Sigmoid colon (tissue), 6 donors: ENCODE measurements at regions not wholly inside any gene's neighbourhood (a gene's known extent, or its start where the extent isn't known, plus 50 kb on each side); places are given as distances from the start of the nearest gene placed in this dataset.

Source experiments
- DNase-seq: peaks from one replicate; pipeline ENCODE4 v3.0.0-alpha.2; 2019
- H3K27ac ChIP-seq, 4 donors: fragments of 200-600 bp; sonication (generic); one replicate each; pipeline ENCODE4 v1.5.1; 2016 to 2019; ENCODE audit warnings: mild to moderate bottlenecking in 1 of 4
- H3K27me3 ChIP-seq, 3 donors: fragments of 200-600 bp; sonication (generic); one replicate each; pipeline ENCODE4 v1.5.1; 2019; ENCODE audit warnings: mild to moderate bottlenecking in 1 of 3
- H3K36me3 ChIP-seq, 4 donors: fragments of 200-600 bp; sonication (generic); one replicate each; pipeline ENCODE4 v1.5.1; 2016 to 2019
- H3K4me1 ChIP-seq, 4 donors: fragments of 200-600 bp; sonication (generic); one replicate each; pipeline ENCODE4 v1.5.1; 2017 to 2019
- H3K4me3 ChIP-seq, 4 donors: fragments of 200-600 bp; sonication (generic); one replicate each; pipeline ENCODE4 v1.5.1; 2017 to 2019; ENCODE audit warnings: mild to moderate bottlenecking in 2 of 4, moderate library complexity in 1 of 4
- H3K9me3 ChIP-seq, 4 donors: fragments of 200-600 bp in 3 of 4; sonication (generic) in 3 of 4; one replicate each; pipeline versions ENCODE4 v1.5.1 to v1.6.1; 2013 to 2019
- EP300 ChIP-seq, 4 donors: sonication (generic); formaldehyde crosslinking; IDR thresholded peaks; one replicate each; pipeline ENCODE4 v1.6.1; 2017; ENCODE audit warnings: antibody characterized with exemption in 4 of 4
- POLR2A ChIP-seq, 2 donors: fragments of 450-650 bp; IDR thresholded peaks; one replicate each; pipeline ENCODE4 v1.6.1; 2016; ENCODE audit warnings: antibody characterized with exemption in 2 of 2, mild to moderate bottlenecking in 2 of 2, moderate library complexity in 2 of 2
- POLR2AphosphoS5 ChIP-seq, 4 donors: sonication (generic); formaldehyde crosslinking; IDR thresholded peaks; one replicate each; pipeline ENCODE4 v1.6.1; 2017; ENCODE audit warnings: antibody characterized with exemption in 4 of 4
- WGBS, 2 donors: extraction: QIAGEN DNeasy Blood & Tissue Kit; methylation state at CpG; one replicate each; pipeline ENCODE4 v1.1.7; 2013; 5-methylcytosine and 5-hydroxymethylcytosine counted together
- intact Hi-C: fragments of 100-400 bp; cut with DNase I; formaldehyde crosslinking; loops from one replicate; pipeline ENCODE4 v1.15.1; 2023
- TF ChIP-seq, protein P1 (sequence below), 4 experiments: fragments of 450-650 bp in 3 of 4; fragments of 200-600 bp in 1 of 4; IDR thresholded peaks; one replicate each; pipeline ENCODE4 v1.5.1; 2016 to 2019; ENCODE audit warnings: antibody characterized with exemption in 4 of 4, mild to moderate bottlenecking in 3 of 4, moderate library complexity in 2 of 4
- donor health status: healthy with polysubstance abuse.
- donor health status: healthy.

DNA sequence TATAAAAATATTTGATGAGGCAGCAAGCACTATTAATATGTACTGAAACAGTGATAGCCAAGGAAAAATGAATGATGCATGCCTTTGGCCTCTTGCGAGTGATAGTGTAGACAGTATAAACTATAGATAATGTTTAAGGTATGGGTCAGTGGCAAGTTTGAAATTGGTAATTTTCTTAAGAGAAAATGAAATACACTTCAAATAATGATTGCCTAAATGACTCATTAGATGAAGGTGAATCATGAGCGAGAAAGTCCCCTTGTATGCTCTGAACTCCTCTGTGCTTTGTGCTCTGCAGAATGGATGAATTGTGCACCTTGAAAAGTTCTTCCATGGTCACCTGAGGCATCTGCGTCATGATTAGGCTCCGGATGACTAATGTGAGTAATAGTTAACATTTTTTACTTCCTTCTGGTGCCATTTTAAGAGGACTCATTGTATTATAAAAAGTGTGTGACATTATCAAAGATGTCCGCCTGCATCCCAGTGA lies 84.9 kb upstream of the RTL1 start:
- Histone ChIP-seq H3K27ac (no peak overlapping the region), H3K27me3 (no peaks in the 10 kb centered on the region), H3K4me3 (no peak overlapping the region), H3K4me1 (no peaks in the 10 kb centered on the region), H3K9me3 (no peaks in the 10 kb centered on the region), H3K36me3 (no peaks in the 10 kb centered on the region)
- TF ChIP-seq EP300 (IDR thresholded peaks at IDR 0.05) (no peak), POLR2A (IDR thresholded peaks at IDR 0.05) (no peak), POLR2AphosphoS5 (IDR thresholded peaks at IDR 0.05) (no peak)
- TF ChIP-seq, protein P1, sequence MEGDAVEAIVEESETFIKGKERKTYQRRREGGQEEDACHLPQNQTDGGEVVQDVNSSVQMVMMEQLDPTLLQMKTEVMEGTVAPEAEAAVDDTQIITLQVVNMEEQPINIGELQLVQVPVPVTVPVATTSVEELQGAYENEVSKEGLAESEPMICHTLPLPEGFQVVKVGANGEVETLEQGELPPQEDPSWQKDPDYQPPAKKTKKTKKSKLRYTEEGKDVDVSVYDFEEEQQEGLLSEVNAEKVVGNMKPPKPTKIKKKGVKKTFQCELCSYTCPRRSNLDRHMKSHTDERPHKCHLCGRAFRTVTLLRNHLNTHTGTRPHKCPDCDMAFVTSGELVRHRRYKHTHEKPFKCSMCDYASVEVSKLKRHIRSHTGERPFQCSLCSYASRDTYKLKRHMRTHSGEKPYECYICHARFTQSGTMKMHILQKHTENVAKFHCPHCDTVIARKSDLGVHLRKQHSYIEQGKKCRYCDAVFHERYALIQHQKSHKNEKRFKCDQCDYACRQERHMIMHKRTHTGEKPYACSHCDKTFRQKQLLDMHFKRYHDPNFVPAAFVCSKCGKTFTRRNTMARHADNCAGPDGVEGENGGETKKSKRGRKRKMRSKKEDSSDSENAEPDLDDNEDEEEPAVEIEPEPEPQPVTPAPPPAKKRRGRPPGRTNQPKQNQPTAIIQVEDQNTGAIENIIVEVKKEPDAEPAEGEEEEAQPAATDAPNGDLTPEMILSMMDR (IDR thresholded peaks at IDR 0.05) = no peak
- intact Hi-C loops = no loop called here
- WGBS, 2 donors = 75 to 82% methylated on average over 5 of the region's 5 CpGs
- DNase-seq = no peak

DNA sequence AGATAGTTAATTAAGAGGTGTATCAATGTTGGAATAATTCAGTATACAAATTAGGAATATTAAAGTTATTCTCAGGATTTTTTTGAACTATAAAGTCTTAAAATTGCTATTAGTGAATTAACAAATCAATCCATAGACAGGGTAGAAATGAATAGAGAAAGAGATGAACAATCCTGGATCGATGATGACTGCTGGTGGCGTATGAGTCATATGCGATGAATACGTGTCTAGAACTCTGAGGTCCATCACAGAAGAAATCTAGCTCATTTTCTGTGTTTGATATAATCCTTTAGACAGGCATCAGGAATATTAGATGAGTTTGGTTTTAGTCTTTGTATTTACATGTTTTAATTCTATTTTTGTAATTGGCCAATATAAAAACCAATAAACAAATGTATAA lies 85.4 kb upstream of the RTL1 start:
- intact Hi-C loops = no loop called here
- WGBS, 2 donors = 88 to 92% methylated on average over 4 of the region's 4 CpGs
- TF ChIP-seq EP300 (IDR thresholded peaks at IDR 0.05) = no peak
- no peak for TF ChIP-seq POLR2A (IDR thresholded peaks at IDR 0.05)
- no peak for TF ChIP-seq POLR2AphosphoS5 (IDR thresholded peaks at IDR 0.05)
- TF ChIP-seq, protein P1 (IDR thresholded peaks at IDR 0.05) = no peak
- no peaks in the 10 kb centered on the region for H3K36me3 ChIP-seq
- no peak overlapping the region for H3K27ac ChIP-seq
- H3K4me1 ChIP-seq = no peaks in the 10 kb centered on the region
- no peak for DNase-seq
- no peak overlapping the region for H3K4me3 ChIP-seq
- H3K27me3 ChIP-seq = no peaks in the 10 kb centered on the region
- no peaks in the 10 kb centered on the region for H3K9me3 ChIP-seq

DNA sequence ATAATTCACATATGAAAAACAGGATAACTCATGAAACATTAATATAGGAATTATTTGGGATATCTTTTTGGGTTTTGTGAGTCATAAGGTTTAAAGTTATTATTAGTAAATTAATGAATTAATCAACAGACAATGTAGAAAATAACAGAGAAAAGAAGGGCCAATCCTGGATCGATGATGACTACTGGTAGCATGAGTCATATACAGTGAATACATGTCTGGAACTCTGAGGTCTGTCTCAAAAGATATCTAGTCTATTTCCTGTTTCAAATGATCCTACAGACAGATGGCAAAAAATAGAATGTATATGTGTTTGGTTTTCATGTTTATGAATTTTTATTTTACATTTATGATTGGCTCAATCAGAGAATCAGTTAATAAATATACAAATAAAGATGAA lies 86.4 kb upstream of the RTL1 start:
- intact Hi-C loops = no loop called here
- DNase-seq = no peak
- H3K4me3 ChIP-seq = no peak overlapping the region
- H3K36me3 ChIP-seq = no peaks in the 10 kb centered on the region
- H3K4me1 ChIP-seq = no peaks in the 10 kb centered on the region
- H3K9me3 ChIP-seq = no peaks in the 10 kb centered on the region
- H3K27me3 ChIP-seq = no peaks in the 10 kb centered on the region
- 88 to 91% methylated on average over 1 of the region's 1 CpG for WGBS, 2 donors
- TF ChIP-seq EP300 (IDR thresholded peaks at IDR 0.05) (no peak), POLR2AphosphoS5 (IDR thresholded peaks at IDR 0.05) (no peak), POLR2A (IDR thresholded peaks at IDR 0.05) (no peak)
- TF ChIP-seq, protein P1 (IDR thresholded peaks at IDR 0.05) = no peak
- no peak overlapping the region for H3K27ac ChIP-seq

DNA sequence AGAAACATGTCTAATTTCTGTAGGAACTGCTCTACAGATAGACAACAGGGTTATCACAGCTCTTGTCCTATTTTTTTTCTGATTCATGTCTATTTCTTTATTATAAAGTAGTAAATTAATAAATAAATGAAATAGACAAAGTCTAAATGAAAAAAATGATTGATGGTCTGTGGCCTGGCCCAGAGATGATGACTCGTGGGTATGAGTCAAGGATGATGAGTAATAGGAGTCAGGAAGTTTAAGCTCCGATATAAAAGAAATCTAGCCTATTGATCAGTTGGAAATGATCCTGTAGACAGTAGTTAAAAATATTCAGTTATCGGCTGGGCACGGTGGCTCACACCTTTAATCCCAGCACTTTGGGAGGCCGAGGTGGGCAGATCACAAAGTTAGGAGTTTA lies 90.6 kb upstream of the RTL1 start:
- Histone ChIP-seq H3K36me3 (no peaks in the 10 kb centered on the region), H3K27ac (no peak overlapping the region), H3K4me3 (no peak overlapping the region), H3K4me1 (no peaks in the 10 kb centered on the region), H3K27me3 (no peaks in the 10 kb centered on the region), H3K9me3 (no peaks in the 10 kb centered on the region)
- no peak for DNase-seq
- intact Hi-C loops = no loop called here
- no peak for TF ChIP-seq EP300 (IDR thresholded peaks at IDR 0.05)
- no peak for TF ChIP-seq POLR2A (IDR thresholded peaks at IDR 0.05)
- TF ChIP-seq POLR2AphosphoS5 (IDR thresholded peaks at IDR 0.05) = no peak
- TF ChIP-seq, protein P1 (IDR thresholded peaks at IDR 0.05) = no peak
- 69 to 82% methylated on average over 5 of the region's 5 CpGs for WGBS, 2 donors

DNA sequence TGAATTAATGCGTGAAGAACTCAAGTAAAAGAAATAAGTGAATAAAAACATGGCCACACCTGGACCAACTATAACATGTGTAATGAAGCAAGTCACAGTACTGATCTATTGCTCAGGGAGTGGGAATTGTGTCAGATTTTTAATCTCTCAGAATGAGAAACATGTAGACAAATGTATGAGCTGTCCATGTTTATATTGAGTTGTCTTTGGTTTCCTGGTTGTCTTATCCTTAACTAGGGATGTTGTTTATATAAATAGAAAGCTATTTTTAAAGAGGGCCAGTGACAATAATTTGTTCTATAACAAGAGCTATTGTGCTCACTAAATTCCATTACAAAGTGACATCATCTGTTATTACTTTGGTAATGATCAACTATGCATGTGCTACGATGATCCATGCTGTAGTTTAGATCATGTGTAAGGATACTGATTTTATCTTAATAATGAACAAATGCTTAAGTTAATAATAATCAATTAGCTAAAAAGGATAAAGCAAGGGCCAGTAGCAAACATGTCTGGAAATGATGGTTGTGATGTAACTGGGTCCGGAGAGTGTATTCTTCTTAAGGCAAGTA lies 91.3 kb upstream of the RTL1 start:
- TF ChIP-seq POLR2A (IDR thresholded peaks at IDR 0.05) (no peak), POLR2AphosphoS5 (IDR thresholded peaks at IDR 0.05) (no peak), EP300 (IDR thresholded peaks at IDR 0.05) (no peak)
- TF ChIP-seq, protein P1 (IDR thresholded peaks at IDR 0.05) = no peak
- Histone ChIP-seq H3K27me3 (no peaks in the 10 kb centered on the region), H3K4me3 (no peak overlapping the region), H3K4me1 (no peaks in the 10 kb centered on the region), H3K9me3 (no peaks in the 10 kb centered on the region), H3K36me3 (no peaks in the 10 kb centered on the region), H3K27ac (no peak overlapping the region)
- DNase-seq = no peak
- 66 to 83% methylated on average over 3 of the region's 3 CpGs for WGBS, 2 donors
- intact Hi-C loops = no loop called here
